Upper lobe of left lung (tissue), 4 donors: ENCODE measurements at regions not wholly inside any gene's neighbourhood (a gene's known extent, or its start where the extent isn't known, plus 50 kb on each side); places are given as distances from the start of the nearest gene placed in this dataset.

Experiments
- CTCF ChIP-seq, 6 experiments: fragments of 450-650 bp in 4 of 6; fragments of 200-600 bp in 2 of 6; sonication (generic) in 2 of 6; IDR thresholded peaks; one replicate each; pipeline ENCODE4 v1.5.1; 2016 to 2019; ENCODE audit warnings: antibody characterized with exemption in 6 of 6
- POLR2AphosphoS5 ChIP-seq, 2 donors: sonication (generic); formaldehyde crosslinking; IDR thresholded peaks; one replicate each; pipeline ENCODE4 v1.5.1; 2017; ENCODE audit warnings: antibody characterized with exemption in 2 of 2

- TF ChIP-seq CTCF (IDR thresholded peaks at IDR 0.05) (no peak), POLR2AphosphoS5 (IDR thresholded peaks at IDR 0.05) (no peak)
Measured at GRCh38 chr18:29123706-29124530, 947.0 kb upstream of the CDH2 start.
